ENCODE measurements at regions not wholly inside any gene's neighbourhood (a gene's known extent, or its start where the extent isn't known, plus 50 kb on each side); places are given as distances from the start of the nearest gene placed in this dataset.

DNA sequence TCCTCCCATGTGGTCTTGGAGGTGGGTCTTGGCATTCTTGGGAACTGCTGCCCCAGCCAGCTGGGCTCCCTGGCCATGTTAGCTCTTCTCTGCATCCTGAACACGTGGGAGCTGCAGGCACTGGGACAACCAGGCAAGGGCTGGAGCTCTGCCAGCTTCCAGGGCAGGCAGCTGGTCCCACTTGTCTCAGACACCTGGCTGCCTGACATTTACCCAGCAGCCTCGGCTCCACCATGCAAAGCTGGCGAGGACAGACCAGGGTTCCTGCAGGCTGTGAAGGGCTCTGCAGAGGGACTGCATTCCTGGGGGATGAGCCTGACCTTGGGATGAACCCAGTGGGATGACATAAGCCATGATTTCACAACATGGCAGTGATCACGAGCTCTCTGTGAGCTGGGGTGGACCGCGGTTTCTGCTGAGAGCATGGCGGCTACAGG is 99.0 kb upstream of the TSHZ3 start:
- DNase-seq = no peak

DNA sequence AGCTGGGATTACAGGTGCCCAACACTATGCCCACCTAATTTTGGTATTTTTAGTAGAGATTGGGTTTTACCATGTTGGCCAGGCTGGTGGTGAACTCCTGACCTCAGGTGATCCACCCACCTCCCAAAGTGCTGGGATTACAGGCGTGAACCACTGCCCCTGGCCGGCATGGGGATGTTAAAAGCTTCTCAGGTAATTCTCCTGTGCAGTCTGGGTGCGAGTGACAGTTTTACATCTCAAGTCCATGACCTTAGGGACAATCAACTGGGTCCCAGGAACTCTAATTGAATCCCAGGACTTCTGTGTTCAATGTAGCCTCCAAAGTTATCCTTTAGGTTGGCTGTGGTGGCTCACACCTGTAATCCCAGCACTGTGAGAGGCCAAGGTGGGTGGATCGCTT is 100.1 kb upstream of the TSHZ3 start:
- DNase-seq = no peak

DNA sequence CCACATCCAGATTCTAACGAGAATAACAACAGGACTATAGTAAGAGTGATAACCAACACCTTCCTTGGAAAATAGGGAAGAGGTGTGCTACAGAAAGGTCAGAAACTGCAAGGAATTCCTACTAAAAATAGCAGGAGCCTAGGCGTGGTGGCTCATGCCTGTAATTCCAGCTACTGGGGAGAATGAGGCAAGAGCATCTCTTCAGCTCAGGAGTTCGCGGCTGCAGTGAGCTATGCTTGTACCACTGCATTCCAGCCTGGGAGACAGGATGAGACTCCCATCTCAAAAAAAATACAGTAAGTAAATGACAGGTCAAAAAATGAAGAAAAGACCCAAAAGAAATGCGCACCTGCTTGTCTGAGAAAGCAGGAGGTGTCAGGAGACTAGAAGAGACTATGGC is 101.5 kb upstream of the TSHZ3 start:
- DNase-seq = no peak

DNA sequence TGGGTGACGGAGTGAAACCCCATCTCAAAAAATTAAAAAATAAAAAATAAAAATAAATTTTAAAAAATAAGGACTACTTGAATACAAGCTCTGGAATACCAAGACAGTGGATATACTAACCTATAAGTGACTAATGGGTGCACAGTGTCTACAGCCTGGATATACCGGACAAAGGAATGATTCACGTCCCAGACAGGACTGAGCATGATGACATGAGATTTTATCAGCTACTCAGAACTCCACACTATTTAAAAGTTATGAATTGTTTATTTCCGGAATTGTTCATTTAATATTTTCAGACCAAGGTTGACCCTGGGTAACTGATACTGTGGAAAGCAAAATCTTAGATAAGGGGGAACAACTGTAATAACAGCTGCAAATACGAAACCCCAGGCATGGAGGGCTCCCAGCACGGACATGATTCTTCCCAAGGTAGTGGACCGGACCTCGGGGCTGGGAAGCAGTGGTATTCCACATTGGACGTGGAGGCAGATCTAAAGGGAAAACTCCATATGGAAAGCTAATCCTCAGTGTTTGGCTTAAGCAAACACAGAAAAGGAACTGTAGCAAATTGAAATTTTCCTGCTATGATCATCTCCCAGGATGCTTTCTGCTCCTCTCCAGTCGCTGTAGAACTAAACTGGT is 102.6 kb upstream of the TSHZ3 start:
- DNase-seq = no peak

DNA sequence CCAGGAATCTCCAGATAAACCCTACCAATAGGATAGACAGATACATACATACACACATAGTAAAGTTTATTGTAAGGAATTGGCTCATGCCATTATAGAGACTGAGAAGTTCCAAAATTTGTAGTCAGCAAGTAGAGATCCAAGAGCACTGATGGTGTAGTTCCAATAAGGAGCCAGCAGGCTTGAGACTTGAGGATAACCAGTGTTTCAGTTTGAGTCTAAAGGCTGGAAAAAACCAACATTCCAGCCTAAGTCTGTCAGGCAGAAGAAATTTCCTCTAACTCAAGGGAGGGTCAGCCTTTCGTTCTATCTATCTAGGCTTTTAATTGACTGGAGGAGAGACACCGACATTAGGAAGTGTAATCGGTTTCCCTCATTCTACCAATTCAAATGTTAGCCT is 110.2 kb upstream of the TSHZ3 start:
- DNase-seq = no peak

DNA sequence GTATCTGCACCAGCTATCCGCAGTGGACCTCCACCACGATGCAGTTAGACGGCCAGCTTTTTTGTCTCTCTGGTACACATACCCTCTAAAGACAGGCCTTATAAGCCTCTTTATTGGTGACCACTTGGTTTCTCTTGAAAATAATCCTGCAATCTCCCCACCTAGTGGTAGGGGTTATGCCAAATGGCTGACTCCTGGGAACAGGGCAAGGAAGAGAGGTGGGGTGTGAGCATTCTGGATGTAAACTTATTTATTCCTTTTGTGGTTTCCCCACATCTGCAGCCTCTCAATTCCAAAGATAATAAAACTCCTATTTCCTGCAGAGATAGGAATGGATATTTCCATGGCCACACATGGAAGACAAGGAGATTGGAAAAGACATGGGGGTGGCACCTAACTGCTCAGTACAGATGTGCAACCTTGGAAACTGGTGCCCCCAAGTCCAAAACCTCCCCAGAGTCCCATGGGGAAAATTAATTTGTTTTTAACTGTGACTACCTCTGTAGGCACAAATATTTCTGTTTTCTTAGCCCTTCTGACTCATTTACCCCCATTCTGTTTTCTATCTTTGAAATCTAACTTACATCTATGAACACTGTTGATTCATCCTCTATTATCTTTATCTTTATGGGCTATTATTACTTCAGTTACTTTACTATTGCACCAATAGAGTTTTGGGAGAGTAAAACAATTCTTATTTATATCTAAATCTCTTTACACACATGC is 112.7 kb upstream of the TSHZ3 start:
- no peak for DNase-seq

DNA sequence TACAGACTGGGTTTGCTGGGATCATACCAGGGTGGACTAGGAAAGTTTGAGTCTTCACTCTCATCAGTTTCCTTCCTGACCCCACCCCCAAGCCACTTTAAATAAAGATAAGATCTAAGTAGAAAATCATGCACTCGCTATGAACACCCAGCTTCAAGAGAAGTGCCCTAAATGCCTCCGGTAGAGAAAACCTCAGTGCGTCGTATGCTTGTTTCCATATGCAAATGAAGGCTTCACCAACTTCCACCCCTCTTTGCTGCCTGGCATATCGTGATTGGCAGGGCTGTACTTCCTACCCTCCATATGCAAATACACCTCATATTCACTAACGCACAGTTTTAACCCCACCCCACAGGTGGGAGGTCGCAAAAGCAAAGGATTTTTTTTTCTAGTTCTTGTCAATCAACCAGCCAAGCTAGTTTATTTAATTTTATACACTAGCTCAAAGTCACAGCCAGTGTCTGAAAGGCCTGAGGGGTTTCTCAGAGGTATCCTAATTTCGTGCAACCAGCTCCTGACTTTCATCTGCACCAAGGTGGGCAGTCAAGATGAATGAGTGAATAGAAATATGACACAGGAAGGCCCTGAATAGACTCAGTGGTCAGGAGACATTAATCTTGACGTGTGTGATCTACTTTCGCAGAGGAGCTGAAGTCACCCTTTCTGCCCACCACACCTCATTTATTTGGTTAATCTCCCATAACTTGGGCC is 121.1 kb upstream of the TSHZ3 start:
- no peak for DNase-seq

DNA sequence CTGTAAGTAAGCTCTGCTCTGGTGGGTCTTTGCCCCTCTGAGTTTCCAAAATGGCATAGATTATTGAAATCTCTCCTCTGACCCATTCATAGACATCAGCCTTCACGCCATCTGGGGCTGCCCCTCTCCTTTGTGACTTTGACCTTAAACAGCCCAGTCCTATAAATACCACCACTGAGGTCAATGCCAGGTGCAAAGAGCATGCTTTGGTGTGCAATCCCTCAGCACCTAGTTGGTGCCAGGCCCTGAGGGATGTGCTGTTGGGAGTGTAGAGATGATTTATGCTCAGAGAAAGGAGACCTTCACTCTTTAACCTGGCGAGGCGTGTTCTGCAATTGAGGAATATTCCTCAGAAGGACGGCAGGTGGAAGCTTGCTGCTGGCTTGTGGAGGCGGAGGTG is 121.7 kb upstream of the TSHZ3 start:
- no peak for DNase-seq

DNA sequence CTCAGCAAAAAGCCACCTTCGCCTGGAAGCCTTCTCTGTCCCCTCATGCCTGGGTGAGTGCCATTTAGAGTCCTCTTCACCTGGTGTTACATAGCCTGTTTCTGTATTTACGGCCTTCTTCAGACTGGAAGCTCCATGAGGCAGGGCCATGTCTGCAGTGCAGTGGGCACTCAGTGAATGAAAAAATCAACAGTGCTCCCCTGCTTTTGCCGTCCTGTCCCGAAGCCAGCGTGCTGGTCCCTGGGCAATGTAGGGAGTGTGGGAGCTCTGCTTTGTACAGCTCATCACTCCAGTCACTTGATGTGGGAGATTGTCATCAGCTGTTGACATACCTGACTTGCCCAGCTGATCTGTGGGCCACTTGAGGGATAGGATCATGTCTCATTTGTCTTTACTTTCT is 129.0 kb upstream of the TSHZ3 start:
- DNase-seq = no peak

DNA sequence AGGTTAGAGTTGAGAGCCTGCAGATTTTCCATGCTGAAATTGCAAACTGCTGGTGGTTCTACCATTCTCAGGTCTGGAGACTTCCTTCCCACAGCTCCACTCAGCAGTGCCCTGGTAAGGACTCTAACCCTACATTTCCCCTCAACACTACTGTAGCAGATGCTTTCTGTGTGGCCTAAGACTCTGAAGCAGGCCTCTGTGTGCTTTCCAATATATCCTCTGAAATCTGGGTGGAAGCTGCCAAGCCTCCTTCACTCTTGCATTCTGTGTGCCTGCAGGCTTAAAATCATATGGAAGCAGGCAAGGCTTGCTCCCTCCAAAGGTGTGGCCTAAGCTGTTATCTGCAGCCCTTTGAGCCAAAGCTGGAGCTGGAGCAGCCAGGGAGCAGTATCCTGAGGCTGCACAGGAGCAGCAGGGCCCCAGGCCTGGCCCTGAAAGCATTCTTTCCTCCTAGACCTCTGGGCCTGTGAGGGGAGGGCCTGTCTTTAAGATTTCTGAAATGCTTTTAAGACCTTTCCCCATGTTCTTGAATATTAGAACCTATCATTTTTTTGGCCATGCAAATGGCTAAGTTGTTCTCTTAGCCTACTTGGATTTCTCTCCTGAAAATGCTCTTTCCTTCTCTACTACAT is 134.1 kb upstream of the TSHZ3 start:
- DNase-seq = no peak

DNA sequence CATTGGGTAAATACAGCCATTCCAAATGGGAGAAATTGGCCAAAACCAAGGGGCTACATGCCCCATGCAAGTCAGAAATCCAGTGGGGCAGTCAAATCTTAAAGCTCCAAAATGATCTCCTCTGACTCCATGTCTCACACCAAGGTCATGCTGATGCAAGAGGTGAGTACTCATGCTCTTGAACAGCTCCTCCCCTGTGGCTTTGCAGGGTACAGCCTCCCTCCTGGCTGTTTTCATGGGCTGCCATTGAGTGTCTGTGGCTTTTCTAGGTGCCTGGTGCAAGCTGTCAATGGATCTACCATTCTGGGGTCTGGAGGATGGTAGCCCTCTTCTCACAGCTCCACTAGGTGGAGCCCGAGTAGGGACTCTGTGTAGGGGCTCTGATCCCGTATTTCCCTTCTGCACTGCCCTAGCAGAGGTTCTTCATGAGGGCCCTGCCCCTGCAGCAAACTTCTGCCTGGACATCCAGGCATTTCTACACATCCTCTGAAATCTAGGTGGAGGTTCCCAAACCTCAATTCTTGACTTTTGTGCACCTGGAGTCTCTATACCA is 135.7 kb upstream of the TSHZ3 start:
- DNase-seq = peak; percentile 25

DNA sequence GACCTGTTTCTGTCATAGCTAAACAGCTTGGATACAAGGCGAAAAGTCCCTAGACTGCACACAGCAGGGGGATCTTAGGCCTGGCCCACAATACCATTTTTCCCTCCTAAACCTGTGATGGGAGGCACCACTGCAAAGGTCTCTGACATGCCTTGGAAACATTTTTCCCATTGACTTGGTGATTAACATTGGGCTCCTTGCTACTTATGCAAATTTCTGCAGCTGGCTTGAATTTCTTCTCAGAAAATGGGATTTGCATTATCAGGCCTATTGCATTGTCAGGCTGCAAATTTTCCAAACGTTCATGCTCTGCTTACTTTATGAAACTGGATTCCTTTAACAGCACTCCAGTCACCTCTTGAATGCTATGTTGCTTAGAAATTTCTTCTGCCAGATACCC is 136.2 kb upstream of the TSHZ3 start:
- no peak for DNase-seq

DNA sequence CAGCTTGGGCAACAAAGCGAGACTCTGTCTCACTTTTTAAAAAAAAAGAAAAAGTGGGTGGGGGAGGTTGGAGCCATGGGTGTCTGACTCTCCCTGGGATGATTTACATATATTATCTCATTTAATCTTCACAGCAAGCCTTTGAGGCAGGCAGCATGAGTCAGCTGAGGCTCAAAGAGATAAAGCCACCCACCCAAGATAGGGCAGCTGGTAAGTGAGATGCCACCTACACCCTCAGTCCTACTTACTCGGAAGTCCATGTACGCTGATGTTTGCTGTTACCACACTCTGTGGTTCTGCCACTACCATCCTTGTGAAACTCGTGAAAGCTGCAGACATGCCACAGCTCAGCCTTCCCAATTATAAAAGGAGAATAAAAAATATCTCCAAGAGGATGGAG is 142.0 kb upstream of the TSHZ3 start:
- DNase-seq = peak; percentile 90

DNA sequence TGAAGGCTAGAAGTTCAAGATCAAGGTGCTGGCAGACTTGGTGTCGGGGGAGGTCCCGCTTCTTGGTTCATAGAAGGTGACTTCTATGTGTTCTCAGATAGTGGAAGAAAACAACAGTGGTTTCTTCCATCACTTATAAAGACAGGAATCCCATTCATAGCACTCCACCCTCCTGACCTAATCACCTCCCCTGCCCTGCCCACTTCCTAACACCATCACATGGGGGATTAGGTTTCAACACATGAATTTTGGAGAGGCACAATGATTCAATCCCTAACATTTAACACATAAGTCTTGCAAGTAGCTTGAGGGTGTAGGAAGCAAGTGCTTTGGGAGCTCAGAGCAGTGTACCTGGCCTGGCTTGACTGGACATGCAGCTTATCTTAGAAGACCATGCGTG is 142.8 kb upstream of the TSHZ3 start:
- peak; percentile 27 for DNase-seq

DNA sequence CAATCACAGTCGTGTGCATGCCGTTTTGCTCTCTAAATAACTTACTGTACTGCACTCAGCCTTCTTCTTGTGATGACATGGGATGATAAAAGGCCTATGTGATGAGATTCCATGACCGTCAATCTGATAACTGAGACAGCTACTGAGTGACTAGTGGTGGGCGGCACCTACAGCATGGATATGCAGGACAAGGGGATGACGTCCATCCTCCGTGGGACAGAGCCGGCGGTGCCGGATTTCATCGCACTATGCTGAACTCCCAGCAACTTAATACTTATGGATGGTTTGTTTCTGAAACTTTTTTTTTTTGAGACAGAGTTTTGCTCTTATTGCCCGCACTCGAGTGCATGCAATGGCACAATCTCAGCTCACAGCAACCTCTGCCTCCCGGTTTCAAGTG is 146.8 kb upstream of the TSHZ3 start:
- no peak for DNase-seq

DNA sequence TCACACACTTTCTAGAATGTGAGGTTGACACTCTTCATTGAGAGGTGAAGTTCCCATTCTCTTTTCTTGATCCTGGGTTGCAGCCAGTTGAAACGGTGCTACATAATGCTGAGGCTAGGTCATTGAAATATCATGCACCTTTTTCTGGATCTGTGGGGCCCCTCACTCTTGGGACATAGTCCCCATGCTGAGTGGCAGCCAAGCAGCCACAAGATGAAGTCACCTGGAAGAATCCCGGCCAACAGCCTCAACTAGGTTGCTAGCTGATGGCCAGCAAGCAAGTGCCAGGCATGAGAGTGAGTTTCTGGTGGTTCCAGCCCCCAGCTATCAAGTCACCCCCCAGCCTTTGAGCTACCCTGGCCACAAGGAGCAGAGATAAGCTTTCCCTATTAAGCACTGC is 148.5 kb upstream of the TSHZ3 start:
- DNase-seq = no peak

DNA sequence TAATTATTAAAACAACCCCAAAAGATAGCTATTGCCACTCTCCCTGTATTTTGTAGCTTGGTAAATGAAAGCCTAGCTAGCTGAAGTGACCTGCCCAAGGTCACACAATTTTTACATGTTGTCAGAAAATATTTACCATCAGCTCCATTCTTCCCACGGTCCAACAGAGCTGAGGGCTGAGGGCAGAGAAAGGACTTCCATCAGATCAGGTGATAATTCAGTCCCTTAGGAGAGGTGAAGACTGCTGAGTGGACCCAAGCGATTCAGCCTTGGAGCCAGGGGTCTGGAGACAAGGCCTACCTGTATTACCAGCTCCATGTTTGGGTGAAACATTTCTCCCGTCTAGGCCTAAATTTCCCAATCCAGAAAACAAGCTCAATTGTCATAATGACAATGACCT is 149.5 kb upstream of the TSHZ3 start:
- no peak for DNase-seq

DNA sequence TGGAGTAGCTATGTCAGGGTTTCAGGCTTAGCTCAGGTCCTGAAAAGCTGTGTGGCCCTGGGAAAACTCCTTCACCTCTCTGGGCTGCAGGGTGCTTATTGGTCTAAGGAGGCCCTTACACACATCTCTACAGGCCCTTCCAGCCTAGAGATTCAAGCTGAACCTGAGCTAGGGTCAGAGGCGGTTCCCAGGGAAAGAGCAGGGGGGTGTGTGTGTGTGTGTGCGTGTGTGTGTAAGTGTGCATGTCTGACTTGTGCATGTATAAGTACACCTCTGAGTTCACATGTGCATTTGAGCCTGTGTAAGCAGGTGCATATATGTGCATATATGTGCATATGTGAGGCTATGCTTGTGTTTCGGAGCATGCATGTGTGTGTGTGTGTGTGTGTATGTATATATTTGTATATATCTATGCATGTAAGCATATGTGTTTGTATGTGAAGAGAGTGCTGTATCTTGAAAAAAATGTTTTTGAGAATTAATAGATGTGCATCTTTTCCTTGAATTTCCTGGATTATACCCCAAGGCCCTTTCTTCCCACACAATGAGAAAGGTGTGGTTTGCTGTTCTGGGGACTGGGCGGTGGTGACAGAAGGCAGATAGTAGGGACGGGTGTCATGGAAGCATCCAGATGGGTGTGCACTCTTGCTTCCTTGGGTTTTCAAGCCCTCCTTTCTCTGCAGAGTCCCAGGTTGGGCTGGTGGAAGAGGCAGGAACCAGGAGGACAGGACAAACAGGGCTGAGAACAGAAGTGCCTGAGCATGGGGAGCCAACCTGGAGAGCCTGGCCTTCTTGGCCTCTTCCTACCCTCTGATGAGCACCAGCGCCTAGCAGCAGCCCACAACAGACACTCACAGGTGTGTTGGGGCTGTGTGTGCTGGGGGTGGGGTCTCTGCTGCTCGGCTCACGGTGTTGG is 150.3 kb upstream of the TSHZ3 start:
- no peak for DNase-seq

DNA sequence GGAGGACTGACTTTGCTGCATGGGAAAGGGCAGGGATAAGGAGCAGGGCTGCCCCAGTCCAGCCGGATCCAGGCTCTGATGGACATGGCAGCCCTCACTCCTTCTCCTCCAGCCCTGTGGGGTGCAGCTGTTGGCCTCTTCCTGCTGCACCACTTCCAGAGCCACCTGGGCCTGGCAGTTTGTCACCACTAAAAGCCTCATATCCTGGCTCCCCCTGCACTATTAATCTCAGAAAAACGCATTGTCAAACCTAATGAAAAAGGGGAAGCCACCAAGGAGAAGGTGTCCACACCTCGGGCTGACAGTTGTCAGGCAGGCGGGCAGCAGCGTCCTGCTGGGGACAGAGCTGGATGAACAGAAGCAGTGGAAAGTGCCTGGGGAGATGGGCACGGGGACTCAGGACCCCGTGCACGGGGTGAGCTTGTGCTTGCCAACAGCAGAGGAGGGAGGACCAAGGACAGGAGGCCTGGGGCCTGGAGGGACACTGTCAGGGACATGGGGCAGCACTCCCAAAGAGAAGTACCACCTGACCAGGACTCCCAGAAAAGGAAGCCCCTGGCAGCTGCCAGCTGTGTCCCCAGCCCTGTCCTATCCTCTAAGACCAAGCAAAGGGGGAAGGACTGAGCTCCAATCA is 151.1 kb upstream of the TSHZ3 start:
- DNase-seq = no peak

DNA sequence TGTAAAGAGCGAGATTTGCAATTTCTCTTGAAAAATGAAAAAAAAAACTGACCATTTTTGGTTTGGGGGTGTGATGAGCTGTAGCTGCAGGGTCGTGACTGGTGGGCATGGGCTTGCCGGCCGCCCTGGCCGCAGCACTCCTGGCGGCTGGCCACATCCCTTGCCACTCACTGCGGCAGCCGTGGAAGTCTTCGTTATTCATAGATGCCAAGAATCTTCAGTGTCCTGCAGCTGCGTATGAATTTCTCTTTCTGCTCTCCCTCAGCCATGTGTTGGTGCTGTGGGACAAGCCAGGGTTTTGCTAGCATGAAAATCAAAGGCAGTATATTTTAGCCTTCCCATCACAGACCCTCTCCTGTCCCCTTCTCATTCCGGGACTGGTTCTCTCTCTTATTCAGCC is 151.7 kb upstream of the TSHZ3 start:
- DNase-seq = no peak

DNA sequence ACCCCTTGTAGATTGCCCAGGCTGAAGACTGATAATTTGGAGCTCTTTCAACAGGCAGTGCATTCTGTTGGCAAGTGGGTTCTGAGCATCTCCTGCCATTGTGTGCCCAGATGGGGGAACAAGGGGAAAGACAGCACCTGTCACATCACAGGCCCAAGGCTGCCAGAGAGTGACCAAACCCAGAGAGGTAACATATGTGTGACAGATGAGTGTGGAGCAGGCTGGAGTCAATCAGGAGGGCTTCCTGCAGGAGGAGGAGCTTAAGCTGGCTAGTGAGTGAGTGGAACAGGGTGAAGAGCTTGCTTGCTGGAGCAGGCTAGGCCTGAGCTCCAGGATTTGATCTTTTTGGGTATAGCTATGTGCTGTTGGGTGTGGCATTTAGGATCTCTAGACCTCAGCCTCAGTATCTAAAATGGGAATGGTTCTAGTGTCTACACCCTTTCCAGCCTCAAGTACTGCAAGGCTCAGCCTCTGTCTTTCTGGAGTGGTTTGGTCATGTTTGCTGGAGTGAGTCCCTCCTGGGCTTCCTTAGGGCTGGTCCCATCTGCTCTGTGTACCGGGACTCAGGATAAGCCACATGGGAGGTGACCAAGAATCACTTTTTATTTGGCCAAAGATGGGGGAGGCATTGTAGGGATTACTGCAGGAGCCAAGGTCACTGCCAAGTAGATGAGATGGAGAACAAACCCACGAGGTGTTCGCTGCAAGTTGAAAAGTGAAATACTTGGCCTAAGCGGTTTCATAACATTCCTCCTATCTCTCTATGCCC is 152.4 kb upstream of the TSHZ3 start:
- no peak for DNase-seq

Measured in hematopoietic multipotent progenitor cell treated with erythropoietin and hydrocortisone succinate and interleukin-3 and kit ligand, for 8 days (in vitro differentiated cells).